ENCODE measurements at regions not wholly inside any gene's neighbourhood (a gene's known extent, or its start where the extent isn't known, plus 50 kb on each side); places are given as distances from the start of the nearest gene placed in this dataset.

DNA sequence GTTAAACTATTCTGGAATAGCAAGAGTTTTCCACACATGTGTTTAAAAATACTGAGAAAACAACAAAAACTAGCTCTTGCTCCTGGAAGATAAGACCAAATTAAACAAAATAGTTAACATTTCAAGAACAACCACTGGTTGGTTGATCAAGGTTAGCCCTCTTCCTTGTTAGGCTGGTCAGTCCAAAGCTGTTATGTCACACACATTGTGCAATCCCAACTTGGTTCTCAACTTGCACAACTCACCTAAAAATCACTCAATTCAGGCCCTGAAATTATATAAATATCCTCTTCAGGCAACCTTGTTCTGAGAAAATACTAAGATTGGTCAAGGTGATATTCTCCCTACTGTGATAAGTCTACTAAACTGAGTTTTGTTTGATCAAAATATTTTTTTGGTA is 169.7 kb upstream of the LRP1B start:
- Histone ChIP-seq H3K27ac (ENCODE audit: insufficient read length, low read depth, low read length) (no peak overlapping the region), H3K23me2 (ENCODE audit: insufficient read length, low read depth, low read length, poor library complexity, severe bottlenecking) (no peaks in the 10 kb centered on the region), H3K4ac (ENCODE audit: low read depth, low read length) (no peak overlapping the region), H3T11ph (ENCODE audit: low read length) (no peak overlapping the region), H4K8ac (replicated peaks; ENCODE audit: insufficient read length, low read depth, low read length) (no peak overlapping the region), H3K9ac (ENCODE audit: extremely low read depth, insufficient read length, low read length) (no peak overlapping the region), H3K79me2 (ENCODE audit: insufficient read depth, low read length) (no peaks in the 10 kb centered on the region), H2BK5ac (ENCODE audit: insufficient read length, low read length) (no peak overlapping the region), H2BK15ac (ENCODE audit: low read depth, low read length) (no peak overlapping the region), H2AK5ac (ENCODE audit: insufficient read length, low read length) (no peak overlapping the region), H2AFZ (ENCODE audit: low read length) (no peak overlapping the region), H4K5ac (ENCODE audit: insufficient read length, low read depth, low read length) (no peak overlapping the region), H2BK120ac (ENCODE audit: low read depth, low read length, poor library complexity, severe bottlenecking) (no peak overlapping the region), H3K4me1 (ENCODE audit: insufficient read depth, low read length) (no peaks in the 10 kb centered on the region), H2BK20ac (ENCODE audit: low read depth, low read length, poor library complexity, severe bottlenecking) (no peak overlapping the region), H3K23ac (ENCODE audit: insufficient read length, low read depth, low read length) (no peak overlapping the region), H3K9me3 (ENCODE audit: control insufficient read depth, low read depth, low read length) (no peaks in the 10 kb centered on the region), H2BK12ac (ENCODE audit: insufficient read length, low read depth, low read length) (no peak overlapping the region), H3K79me1 (ENCODE audit: insufficient read depth, low read depth, low read length, poor library complexity, severe bottlenecking) (no peaks in the 10 kb centered on the region), H4K20me1 (ENCODE audit: control insufficient read depth, insufficient read depth, insufficient read length) (no peaks in the 10 kb centered on the region), H3K18ac (ENCODE audit: insufficient read length, low read depth, low read length) (no peak overlapping the region), H3K4me2 (ENCODE audit: insufficient read depth, insufficient read length, low read length) (no peak overlapping the region), H3K14ac (ENCODE audit: insufficient read depth, low read length) (no peak overlapping the region), H3K27me3 (ENCODE audit: insufficient read depth, low read length) (no peaks in the 10 kb centered on the region), H3K56ac (ENCODE audit: insufficient read length, low read depth, low read length) (no peak overlapping the region), H4K91ac (ENCODE audit: insufficient read length, low read depth, low read length) (no peak overlapping the region)
- H3K27ac Mint-ChIP-seq = no peak overlapping the region
- DNase-seq = no peak
- H3K9me3 Mint-ChIP-seq = no peaks in the 10 kb centered on the region; a peak in 1 of 5 replicates
- TF ChIP-seq, protein P1, sequence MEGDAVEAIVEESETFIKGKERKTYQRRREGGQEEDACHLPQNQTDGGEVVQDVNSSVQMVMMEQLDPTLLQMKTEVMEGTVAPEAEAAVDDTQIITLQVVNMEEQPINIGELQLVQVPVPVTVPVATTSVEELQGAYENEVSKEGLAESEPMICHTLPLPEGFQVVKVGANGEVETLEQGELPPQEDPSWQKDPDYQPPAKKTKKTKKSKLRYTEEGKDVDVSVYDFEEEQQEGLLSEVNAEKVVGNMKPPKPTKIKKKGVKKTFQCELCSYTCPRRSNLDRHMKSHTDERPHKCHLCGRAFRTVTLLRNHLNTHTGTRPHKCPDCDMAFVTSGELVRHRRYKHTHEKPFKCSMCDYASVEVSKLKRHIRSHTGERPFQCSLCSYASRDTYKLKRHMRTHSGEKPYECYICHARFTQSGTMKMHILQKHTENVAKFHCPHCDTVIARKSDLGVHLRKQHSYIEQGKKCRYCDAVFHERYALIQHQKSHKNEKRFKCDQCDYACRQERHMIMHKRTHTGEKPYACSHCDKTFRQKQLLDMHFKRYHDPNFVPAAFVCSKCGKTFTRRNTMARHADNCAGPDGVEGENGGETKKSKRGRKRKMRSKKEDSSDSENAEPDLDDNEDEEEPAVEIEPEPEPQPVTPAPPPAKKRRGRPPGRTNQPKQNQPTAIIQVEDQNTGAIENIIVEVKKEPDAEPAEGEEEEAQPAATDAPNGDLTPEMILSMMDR (conservative IDR thresholded peaks at IDR 0.05) = no peak
- H3K27me3 Mint-ChIP-seq (ENCODE audit: low read depth) = no peaks in the 10 kb centered on the region
- H3K4me3 Mint-ChIP-seq = no peak overlapping the region
- no peaks in the 10 kb centered on the region; a peak in 1 of 7 replicates for H3K36me3 Mint-ChIP-seq (ENCODE audit: insufficient read depth in 1 of 3, low read depth in 3 of 3)
- H3K4me1 Mint-ChIP-seq = no peaks in the 10 kb centered on the region

All from H9 (cell line).